ENCODE measurements at regions not wholly inside any gene's neighbourhood (a gene's known extent, or its start where the extent isn't known, plus 50 kb on each side); places are given as distances from the start of the nearest gene placed in this dataset.
"Not testable (repeated sequence)": the region's sequence is repeated elsewhere in the genome, so short reads cannot be mapped to it uniquely, and the experiment has no call there.

GRCh38 chr1:5686925-5687706 is 305.1 kb downstream of the NPHP4 start:
- DNase-seq (ENCODE audit: low read depth) = no peak

- DNase-seq (ENCODE audit: low read depth) = no peak
These were observed 306.0 kb downstream of the NPHP4 start for GRCh38 chr1:5686195-5686594.

DNA sequence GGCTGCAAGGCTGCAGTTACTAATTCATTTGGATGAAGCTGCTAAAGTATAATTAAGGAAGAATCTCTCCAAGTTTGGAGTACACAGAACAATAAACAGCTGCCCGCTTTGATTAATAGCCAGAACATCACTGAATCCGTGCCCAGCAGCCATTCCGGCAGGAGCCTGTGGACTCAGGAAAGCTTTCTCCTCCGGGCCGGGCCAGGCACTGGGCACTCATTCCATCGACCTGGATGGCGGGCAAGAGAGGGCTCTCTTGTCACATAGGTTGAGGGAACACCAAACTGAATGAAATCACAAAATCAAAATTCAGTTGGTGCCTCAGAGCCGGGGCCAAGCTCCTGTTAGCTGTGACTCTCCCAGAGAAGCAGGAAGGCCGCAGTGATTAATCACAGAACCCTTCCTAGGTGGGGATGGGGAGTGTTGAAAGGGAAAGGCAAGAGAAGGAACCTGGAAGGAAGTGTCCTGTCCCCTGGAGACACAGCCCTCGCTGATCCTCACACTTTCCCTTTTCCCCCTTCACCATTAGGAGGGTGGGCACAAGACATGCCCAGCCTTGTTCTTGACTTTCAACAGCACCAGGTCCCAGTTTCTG is 306.7 kb downstream of the NPHP4 start:
- DNase-seq (ENCODE audit: low read depth) = no peak

- no peak for DNase-seq (ENCODE audit: low read depth)
These were observed 307.4 kb downstream of the NPHP4 start for GRCh38 chr1:5684791-5685190.

- DNase-seq (ENCODE audit: low read depth) = no peak
These were observed 308.8 kb downstream of the NPHP4 start for GRCh38 chr1:5683446-5683845.

DNA sequence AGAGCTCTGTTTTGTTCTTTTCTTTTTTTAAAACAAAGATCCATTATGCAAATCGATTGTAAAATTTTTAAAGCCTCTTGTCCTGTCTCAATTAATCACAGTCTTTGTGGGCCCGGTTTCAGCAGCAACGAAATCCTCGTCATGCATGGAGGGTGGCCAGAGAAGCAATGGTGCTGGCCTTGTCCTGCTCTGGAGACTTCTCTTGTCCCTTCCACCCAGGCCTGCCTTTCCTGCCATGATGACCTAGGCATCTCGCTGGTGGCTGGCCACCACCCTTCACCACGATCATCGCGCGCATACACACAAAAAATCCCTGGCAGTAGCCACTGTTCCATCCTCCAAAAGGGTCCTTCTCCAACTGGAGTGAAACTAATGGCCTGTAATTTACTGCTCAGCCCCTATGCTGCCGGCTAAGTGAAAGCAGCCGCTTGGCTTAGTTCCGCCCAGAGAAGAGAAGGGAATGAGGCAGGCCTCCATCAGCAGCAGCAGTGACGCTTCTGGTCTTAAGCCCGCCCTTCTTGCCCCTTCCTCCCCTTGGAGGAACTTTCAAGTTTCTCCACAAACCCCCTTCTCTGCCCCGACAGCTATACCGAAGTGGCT is 309.5 kb downstream of the NPHP4 start:
- DNase-seq (ENCODE audit: low read depth) = no peak

DNA sequence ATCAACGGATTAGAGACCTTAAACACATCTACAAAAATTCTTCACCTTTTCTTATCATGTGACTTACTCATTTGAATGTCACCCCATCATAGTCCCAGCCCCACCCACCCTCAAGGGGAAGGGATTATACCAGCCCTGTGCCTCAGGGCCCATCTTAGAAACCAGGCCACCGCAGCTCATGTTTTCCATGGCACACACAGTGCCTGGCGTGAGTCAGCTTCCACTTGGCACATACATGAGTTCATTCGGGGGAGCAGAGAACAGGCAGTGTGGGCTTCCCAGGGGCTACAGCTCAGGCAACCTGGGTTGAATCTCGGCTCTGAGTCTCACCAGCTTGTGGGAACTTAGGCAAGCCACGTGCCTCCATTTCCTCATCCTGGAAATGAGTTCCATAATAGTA is 310.6 kb downstream of the NPHP4 start:
- no peak for DNase-seq (ENCODE audit: low read depth)

DNA sequence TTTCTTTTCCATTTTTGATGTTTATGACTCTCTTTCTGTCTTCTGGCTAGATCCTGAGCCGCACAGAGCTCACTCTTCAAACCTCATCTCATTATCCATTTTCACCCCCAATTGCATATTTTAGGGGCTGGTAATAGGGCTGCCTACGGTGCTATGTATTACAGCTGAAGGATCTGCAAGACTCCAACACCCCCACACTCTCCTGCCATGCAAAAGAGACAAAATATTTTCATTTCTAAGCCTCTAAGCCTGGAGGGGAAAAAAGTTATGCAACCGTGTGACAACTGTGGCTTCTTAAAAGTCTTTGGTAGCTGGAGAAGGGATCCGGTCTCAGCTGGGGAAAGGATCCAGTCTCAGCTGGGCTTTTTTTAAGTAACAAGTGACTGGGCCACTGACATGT is 311.6 kb downstream of the NPHP4 start:
- no peak for DNase-seq (ENCODE audit: low read depth)

DNA sequence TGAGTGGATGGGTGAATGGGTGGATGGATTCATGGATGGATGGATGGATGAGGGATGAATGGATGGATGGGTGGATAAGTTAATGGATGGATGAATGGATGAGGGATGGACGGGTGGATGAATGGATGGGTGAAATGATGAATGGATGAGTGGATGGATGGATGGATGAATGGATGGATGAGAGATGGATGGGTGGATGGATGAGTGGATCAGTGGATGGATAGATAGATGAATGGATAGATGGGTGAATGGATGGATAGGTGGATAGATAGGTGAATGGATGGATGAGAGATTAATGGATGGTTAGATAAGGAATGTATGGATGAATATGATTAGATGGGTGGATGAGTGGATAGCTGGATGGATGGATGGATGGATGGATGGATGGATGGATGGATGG is 313.5 kb downstream of the NPHP4 start:
- DNase-seq (ENCODE audit: low read depth) = no peak

DNA sequence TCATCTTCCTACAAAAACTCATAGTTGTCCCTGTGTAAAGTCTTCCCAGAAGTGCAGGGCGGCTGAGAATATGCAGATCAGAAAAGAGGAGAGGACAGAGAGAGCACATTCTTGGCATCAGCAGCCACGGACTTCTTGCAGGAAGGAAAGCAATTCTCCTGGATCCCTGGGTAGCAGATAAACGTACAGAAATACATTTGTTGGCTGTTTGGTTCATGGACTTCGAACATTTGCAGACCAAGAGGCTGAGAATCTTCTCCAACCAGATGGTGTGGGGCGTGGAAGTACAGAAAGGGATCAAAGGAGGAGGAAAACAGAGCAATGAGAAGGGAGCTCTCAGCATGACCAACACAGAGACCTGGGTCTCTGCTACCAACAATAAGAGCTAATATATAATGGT is 319.9 kb downstream of the NPHP4 start:
- not testable (repeated sequence) for DNase-seq (ENCODE audit: low read depth)

DNA sequence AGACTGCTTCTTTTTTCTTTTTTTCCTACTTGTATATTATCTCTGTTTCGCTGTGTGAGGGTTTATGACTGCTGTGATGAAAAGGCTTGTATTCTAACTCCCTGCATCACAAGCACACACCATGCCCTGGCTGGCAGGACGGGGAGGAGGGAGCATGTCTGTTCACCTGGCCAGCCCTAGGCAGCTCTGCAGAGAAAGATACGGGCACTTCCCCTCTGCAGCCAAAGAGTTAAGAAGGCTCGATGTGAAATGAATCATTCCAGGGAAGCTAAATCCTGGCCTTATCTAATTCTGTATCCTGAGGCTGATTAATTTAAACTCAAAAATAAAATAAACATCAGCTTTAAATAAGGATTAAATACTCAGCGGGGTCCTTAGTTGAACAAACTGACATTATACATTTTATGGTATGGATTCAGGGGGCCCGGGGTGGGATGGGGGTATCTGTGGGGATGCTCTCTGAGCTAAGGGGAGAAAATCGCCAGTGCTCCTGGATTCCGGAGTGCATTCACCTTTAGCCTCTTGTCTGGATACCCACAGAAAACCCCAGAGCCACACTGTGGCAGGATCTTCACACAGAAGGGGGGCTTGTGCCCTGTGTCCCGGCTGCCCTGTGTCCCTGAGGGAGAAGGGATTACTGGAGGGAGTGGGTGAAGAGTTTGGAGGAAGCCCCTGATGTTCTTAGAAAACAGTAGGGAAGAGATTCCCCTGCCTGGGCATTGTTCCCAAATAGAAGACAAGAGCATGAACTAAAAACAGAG is 321.5 kb downstream of the NPHP4 start:
- DNase-seq (ENCODE audit: low read depth) = no peak

GRCh38 chr1:5667513-5668325 is 324.5 kb downstream of the NPHP4 start:
- DNase-seq (ENCODE audit: low read depth) = no peak

DNA sequence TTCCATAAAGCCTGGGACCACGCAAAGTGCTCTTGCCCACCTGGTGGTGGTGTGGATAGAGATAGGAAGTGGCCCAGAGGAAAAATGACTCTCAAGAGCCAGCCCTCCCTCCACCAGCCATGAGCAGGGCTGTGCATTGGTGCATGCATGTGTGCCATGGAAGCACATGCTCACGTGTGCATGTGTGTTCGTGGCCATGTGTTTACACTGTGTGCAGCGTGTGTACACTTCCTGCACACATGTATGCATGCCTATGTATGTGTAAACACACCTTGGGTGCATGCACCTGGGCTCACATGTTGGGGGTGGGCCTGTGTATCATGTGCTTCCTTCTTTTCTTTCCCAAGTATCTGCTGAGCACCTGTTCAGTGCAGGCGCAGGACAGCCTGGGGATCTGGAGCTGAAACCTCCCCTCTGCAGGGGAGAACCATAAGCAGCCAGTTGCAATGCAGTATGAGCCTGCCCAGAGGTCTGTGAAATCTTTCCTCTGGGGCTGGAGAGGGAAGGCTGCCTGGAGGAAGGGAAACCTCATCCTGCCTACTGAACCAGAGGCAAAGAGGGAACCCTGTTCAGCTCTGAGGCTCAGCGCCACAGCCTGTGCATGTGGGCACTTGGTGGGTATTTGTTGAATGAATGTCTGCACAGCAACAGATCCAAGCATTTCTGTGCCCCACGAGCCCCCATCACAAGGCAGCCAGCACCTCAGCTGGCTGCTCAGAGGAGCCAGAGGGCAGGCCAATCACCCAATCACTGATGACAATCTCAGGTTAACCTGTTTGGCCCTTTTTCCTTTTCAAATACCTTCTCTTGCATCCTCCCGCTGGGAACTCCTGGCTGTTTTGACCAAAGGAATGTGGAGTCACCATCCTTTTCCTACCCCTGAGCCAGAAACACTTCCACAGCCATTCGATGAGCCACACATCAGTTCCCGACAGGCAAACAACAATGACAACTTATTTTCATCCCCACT is 327.0 kb downstream of the NPHP4 start:
- DNase-seq (ENCODE audit: low read depth) = no peak

DNA sequence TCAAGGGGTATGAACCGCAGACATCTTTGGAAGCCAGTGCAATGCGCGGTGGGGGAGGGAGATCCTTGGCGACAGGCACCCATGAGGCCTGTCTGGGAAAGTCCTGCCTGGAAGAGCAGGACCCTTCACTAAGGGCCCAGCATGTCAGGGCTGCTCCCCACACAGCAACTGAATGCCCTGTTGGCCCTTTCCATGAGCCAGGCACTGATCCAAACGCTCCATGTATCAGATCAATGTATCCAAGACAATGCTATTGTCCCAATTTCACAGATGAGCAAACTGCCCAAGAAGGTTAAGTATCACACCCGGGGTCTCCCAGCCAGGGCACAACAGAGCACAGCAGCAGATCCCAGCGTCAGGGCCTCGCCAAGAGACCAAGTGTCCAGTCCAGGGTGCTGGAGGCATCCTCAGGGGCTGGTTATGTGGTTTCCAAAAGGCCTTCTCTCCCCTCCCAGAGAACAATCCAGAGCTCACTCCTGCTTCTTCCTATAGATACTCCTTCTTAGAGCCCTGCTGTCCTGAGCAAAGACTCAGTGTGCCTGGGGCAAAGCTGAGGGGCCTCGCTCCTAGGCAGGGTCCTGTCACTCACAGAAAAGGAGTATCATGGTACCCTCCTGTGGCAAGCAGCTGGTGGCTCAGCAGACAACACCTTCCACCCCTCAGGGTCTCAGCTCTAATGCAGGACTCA is 328.0 kb downstream of the NPHP4 start:
- no peak for DNase-seq (ENCODE audit: low read depth)

GRCh38 chr1:5662744-5663126 is 329.5 kb downstream of the NPHP4 start:
- no peak for DNase-seq (ENCODE audit: low read depth)

- no peak for DNase-seq (ENCODE audit: low read depth)
These were observed 330.0 kb downstream of the NPHP4 start for GRCh38 chr1:5662086-5662743.

DNA sequence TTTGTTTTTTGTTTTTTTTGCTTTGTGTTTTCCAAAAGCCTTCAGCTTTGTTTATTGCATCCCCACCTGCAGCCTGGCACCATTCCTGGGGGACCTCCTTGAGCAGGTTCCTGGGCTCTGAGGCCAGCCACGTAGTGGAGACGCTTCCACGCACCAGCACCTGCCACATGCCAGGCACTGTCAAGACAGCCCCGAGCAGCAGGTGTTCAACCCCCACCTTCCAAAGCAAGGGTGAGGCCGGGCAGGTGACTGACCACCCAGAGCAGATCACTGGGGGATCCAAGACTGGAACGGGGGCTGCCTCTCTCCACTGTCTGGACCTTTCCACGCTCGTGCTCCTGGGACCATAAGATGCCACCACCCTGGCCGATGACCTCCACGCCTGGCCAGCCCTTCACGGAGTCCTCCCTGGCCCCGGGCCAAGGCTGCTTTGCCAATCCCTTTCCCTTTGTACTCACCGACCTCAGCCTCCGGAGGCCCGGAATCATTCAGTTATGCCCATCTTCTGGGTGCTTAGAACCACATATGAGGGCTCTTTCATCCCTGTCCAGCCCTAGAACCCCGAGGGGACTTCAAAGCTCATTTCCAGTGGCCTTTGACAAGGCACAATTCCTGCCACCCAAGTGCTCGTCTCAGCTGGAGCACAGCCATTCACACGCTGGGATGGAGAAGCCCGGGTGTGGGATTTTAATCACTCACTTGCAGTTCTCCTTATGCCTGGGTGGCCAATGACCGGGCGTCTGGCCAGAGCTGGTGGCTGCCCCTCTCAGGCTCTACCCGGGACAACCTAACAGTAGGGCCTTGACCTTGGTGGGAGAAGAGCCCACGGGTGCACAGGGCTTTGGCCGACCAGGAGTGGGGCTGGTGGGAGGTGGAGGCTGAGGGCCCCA is 330.8 kb downstream of the NPHP4 start:
- no peak for DNase-seq (ENCODE audit: low read depth)

DNA sequence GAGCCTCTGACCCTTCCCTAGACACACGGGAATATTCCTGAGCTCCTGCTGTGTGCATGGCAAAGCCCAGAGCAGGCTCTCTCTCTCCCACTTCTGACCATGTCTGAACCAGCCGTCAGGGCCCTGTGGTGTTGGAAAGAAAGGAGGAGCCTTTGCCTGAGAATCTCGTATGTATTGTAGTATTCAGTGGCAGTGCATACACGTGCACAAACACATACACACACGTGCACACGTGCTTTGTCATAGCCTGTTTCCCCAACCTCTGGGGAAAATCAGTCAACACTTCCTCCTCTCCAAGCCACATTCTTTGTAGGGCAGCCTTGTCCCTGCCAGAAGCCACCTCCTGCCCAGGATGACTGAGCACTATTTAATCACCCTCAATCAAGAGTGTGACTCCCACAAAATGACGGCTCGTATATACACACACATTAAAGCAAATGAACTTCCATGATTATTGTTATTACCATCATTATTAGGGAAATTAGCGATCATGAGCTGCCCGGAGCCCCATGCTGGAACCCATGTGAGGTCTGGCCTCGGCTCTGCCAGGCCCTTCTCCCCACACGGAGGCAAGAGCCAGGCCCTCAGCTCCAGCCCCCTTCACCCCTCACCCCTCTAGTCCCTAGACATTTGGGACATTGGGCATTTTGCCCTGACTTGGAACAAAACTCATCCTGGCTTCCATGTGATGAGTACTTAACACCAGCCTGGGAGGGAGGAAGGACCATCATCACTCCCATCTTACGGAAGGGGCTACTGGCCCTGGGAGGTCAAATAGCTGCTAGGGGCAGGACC is 331.9 kb downstream of the NPHP4 start:
- no peak for DNase-seq (ENCODE audit: low read depth)

All from ELR (cell line).